Neural crest cell (in vitro differentiated cells): ENCODE measurements at regions not wholly inside any gene's neighbourhood (a gene's known extent, or its start where the extent isn't known, plus 50 kb on each side); places are given as distances from the start of the nearest gene placed in this dataset.
A peak's percentile ranks its signal among the peaks of the same experiment; 100 is the strongest.

ENCODE experiments used
- DNase-seq: peaks from one replicate; pipeline ENCODE4 v3.0.0; 2021; ENCODE audit warnings: low read depth, mixed read lengths, low spot score
- H3K27ac Mint-ChIP-seq: one replicate; pipeline ENCODE4 v1.8.0; 2021; ENCODE audit warnings: mild to moderate bottlenecking, mixed read lengths; ENCODE audit not compliant: unreplicated experiment
- H3K27me3 Mint-ChIP-seq: 2 replicates; pipeline ENCODE4 v1.8.0; 2021; ENCODE audit warnings: low read depth, mild to moderate bottlenecking, mixed read lengths
- H3K36me3 Mint-ChIP-seq: 2 replicates; pipeline ENCODE4 v1.8.0; 2021; ENCODE audit warnings: low read depth, mild to moderate bottlenecking, mixed read lengths
- H3K4me1 Mint-ChIP-seq: 2 replicates; pipeline ENCODE4 v1.8.0; 2021; ENCODE audit warnings: mixed read lengths
- H3K4me3 Mint-ChIP-seq: one replicate; pipeline ENCODE4 v1.8.0; 2021; ENCODE audit warnings: mild to moderate bottlenecking, mixed read lengths
- H3K9me3 Mint-ChIP-seq: 2 replicates; pipeline ENCODE4 v1.8.0; 2021; ENCODE audit warnings: mixed read lengths
- TF ChIP-seq, protein P1 (sequence below): fragments of 200-600 bp; sonication (generic); conservative IDR thresholded peaks from 2 replicates; pipeline ENCODE4 v1.5.0; 2021; ENCODE audit warnings: antibody characterized with exemption, mild to moderate bottlenecking

DNA sequence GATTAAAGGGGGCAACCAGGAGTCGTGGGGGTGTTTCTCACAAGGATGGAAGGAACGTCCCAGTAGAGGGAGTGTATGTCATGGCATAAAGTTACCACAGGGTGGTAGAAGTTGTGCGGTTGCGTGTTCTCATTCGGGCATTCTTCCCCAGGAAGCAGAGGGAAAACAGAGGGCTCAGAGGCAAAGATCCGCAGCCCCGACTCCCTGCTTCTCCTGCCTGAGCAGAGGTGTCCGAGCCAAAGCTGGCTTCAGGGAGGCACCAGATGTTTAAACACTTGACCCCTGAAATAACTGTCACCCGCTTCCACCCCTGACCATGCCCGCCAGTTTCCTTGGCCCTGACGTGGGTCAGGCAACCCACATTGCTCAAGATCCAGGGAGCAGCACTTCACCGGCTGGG is 83.7 kb downstream of the EN1 start:
- Mint-ChIP-seq H3K27ac (no peak overlapping the region), H3K4me1 (no peaks in the 10 kb centered on the region), H3K4me3 (no peak overlapping the region), H3K36me3 (peaks cover 6% of the 10 kb centered on the region), H3K9me3 (peaks cover 5% of the 10 kb centered on the region), H3K27me3 (peaks cover 74% of the 10 kb centered on the region)
- no peak for DNase-seq
- TF ChIP-seq, protein P1, sequence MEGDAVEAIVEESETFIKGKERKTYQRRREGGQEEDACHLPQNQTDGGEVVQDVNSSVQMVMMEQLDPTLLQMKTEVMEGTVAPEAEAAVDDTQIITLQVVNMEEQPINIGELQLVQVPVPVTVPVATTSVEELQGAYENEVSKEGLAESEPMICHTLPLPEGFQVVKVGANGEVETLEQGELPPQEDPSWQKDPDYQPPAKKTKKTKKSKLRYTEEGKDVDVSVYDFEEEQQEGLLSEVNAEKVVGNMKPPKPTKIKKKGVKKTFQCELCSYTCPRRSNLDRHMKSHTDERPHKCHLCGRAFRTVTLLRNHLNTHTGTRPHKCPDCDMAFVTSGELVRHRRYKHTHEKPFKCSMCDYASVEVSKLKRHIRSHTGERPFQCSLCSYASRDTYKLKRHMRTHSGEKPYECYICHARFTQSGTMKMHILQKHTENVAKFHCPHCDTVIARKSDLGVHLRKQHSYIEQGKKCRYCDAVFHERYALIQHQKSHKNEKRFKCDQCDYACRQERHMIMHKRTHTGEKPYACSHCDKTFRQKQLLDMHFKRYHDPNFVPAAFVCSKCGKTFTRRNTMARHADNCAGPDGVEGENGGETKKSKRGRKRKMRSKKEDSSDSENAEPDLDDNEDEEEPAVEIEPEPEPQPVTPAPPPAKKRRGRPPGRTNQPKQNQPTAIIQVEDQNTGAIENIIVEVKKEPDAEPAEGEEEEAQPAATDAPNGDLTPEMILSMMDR: peak; percentile 41

DNA sequence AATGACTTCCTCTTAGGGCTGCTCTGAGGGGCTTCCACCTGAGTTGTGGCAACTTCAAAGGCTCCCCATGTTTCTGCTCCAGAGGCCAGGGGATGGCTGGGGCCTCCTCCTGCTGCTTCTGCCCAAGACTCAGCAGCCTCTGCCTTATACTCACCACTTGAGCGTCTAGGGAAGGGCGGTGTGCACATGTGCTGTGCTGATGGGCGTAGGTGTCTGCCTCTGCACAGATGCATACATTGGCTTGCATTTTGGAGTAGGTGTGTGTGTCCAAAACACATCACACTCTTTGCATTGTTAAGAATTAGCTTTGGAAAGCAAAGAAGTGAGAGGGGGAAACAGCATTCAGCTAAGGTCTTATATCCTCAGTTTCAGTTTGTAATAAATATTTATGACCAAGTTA is 85.2 kb downstream of the EN1 start:
- H3K27me3 Mint-ChIP-seq: peaks cover 70% of the 10 kb centered on the region
- no peaks in the 10 kb centered on the region for H3K4me1 Mint-ChIP-seq
- no peak overlapping the region for H3K4me3 Mint-ChIP-seq
- no peak for DNase-seq
- H3K9me3 Mint-ChIP-seq: peaks cover 8% of the 10 kb centered on the region
- peaks cover 6% of the 10 kb centered on the region for H3K36me3 Mint-ChIP-seq
- TF ChIP-seq, protein P1: no peak
- H3K27ac Mint-ChIP-seq: no peak overlapping the region

DNA sequence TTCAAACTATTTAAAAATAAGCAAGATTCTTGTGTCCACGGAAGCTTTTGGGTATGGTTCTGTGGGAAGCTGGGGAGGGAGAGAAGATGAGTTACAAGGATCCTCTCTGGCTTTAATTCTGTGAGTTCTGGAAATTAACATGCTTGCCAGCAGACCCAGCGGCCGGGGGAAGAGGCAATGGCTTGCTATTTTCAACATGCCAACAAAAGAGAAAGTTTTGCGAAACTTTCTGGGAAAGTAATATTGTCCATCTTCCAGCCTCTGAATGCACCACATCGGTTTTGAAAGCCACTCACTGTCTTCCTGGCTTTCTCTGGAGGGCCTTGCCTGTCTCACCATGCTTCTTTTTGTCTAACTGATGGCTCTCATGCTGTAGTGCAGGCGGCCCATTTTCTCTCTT is 85.7 kb downstream of the EN1 start:
- Mint-ChIP-seq H3K36me3 (peaks cover 6% of the 10 kb centered on the region), H3K27ac (no peak overlapping the region), H3K4me1 (no peaks in the 10 kb centered on the region), H3K27me3 (peaks cover 68% of the 10 kb centered on the region), H3K4me3 (no peak overlapping the region), H3K9me3 (peaks cover 8% of the 10 kb centered on the region)
- TF ChIP-seq, protein P1: no peak
- no peak for DNase-seq

DNA sequence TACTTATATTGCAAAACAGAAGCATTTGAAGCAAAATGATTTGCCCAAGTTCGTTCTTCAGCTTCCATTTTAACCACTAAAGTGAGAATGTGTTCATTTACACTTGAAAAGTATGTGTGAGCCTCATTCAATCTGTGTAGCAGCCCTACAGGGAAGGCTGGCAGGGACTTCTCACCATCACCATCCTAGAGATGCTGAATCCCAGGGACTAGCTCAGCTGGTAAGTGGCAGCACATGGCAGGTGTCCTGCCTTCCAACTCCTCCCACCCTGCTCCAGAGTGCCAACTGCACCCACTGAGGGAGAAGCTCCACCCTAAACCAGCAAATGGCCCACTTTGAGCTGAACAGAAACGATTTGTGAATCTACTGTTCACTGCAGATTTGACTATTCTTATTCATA is 91.5 kb downstream of the EN1 start:
- no peak overlapping the region for H3K27ac Mint-ChIP-seq
- peaks cover 8% of the 10 kb centered on the region for H3K9me3 Mint-ChIP-seq
- H3K4me3 Mint-ChIP-seq: no peak overlapping the region
- no peak for DNase-seq
- peaks cover 6% of the 10 kb centered on the region for H3K36me3 Mint-ChIP-seq
- peaks cover 29% of the 10 kb centered on the region for H3K27me3 Mint-ChIP-seq
- TF ChIP-seq, protein P1: no peak
- no peaks in the 10 kb centered on the region for H3K4me1 Mint-ChIP-seq

DNA sequence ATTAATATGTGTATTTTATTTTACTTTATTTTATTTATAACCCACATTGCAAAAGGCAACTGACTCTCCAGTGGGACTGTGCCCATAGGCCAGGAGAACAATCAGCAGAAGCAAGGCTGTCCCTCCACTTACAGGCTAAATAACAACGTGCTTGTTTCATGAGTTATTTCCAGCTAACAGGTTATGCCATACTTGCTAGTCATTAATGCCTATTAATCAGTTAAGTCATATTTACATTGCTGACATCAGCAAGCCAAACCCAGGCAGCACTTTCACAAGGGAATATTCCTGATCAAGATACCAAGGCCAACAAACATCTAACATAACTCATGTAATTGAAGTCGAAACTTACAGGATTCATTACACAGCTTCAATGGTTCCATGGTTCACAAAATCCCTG is 92.1 kb downstream of the EN1 start:
- TF ChIP-seq, protein P1: no peak
- no peak overlapping the region for H3K27ac Mint-ChIP-seq
- H3K4me3 Mint-ChIP-seq: no peak overlapping the region
- no peak for DNase-seq
- H3K9me3 Mint-ChIP-seq: peaks cover 8% of the 10 kb centered on the region
- peaks cover 25% of the 10 kb centered on the region for H3K27me3 Mint-ChIP-seq
- no peaks in the 10 kb centered on the region for H3K4me1 Mint-ChIP-seq
- H3K36me3 Mint-ChIP-seq: peaks cover 6% of the 10 kb centered on the region
